Esophagus squamous epithelium (tissue), 5 donors: ENCODE measurements at regions not wholly inside any gene's neighbourhood (a gene's known extent, or its start where the extent isn't known, plus 50 kb on each side); places are given as distances from the start of the nearest gene placed in this dataset.

Experiments
- DNase-seq: peaks from one replicate; lab custom pipeline; 2025; lab: John Stamatoyannopoulos, UW
- H3K27ac ChIP-seq, 4 donors: fragments of 200-600 bp; sonication (generic); one replicate each; pipeline ENCODE4 v1.5.1; 2016 to 2019; ENCODE audit warnings: mild to moderate bottlenecking in 1 of 4
- H3K27me3 ChIP-seq, 4 donors: fragments of 200-600 bp; sonication (generic); 1 replicate in 3 of 4; 2 replicates in 1 of 4; pipeline versions ENCODE4 v1.5.1 to v1.6.0; 2017 to 2021; ENCODE audit warnings: antibody characterized with exemption in 1 of 4
- H3K36me3 ChIP-seq, 3 donors: fragments of 200-600 bp; sonication (generic); one replicate each; pipeline ENCODE4 v1.5.1; 2016 to 2019
- H3K4me1 ChIP-seq, 3 donors: fragments of 200-600 bp; sonication (generic); one replicate each; pipeline ENCODE4 v1.5.1; 2017 to 2019
- H3K4me3 ChIP-seq, 4 donors: fragments of 200-600 bp; sonication (generic); 1 replicate in 3 of 4; 2 replicates in 1 of 4; pipeline ENCODE4 v1.5.1; 2016 to 2019; ENCODE audit warnings: mild to moderate bottlenecking in 2 of 4, moderate library complexity in 1 of 4
- H3K9me3 ChIP-seq, 3 donors: fragments of 200-600 bp; sonication (generic); one replicate each; pipeline ENCODE4 v1.5.1; 2016 to 2019
- CTCF ChIP-seq, 6 experiments: fragments of 450-650 bp in 4 of 6; fragments of 200-600 bp in 2 of 6; sonication (generic) in 2 of 6; IDR thresholded peaks; one replicate each; pipeline ENCODE4 v1.5.1; 2016 to 2019; ENCODE audit warnings: antibody characterized with exemption in 6 of 6, mild to moderate bottlenecking in 4 of 6, moderate library complexity in 4 of 6
- POLR2A ChIP-seq, 4 donors: fragments of 450-650 bp; IDR thresholded peaks; one replicate each; pipeline ENCODE4 v1.6.1; 2017; ENCODE audit warnings: antibody characterized with exemption in 4 of 4, mild to moderate bottlenecking in 4 of 4, moderate library complexity in 3 of 4
- whole genome bisulfite sequencing, 2 donors: methylation state at CpG; one replicate each; pipeline ENCODE4 v1.1.5; 2018; 5-methylcytosine and 5-hydroxymethylcytosine counted together
- intact Hi-C: fragments of 100-400 bp; cut with DNase I; formaldehyde crosslinking; loops from one replicate; pipeline ENCODE4 v1.15.0; 2022
- donor health status: DM: yes; HTN: yes; CAD: no.

GRCh38 chr2:146764301-146764700 lies 1080.5 kb upstream of the ACVR2A start:
- no peak for DNase-seq
- Histone ChIP-seq H3K27me3 (no peaks in the 10 kb centered on the region), H3K27ac (no peak overlapping the region), H3K4me1 (no peaks in the 10 kb centered on the region), H3K4me3 (no peak overlapping the region), H3K9me3 (no peaks in the 10 kb centered on the region), H3K36me3 (no peaks in the 10 kb centered on the region)
- intact Hi-C loops = no loop called here
- no peak for TF ChIP-seq CTCF (IDR thresholded peaks at IDR 0.05)
- TF ChIP-seq POLR2A (IDR thresholded peaks at IDR 0.05) = no peak
- 62 to 76% methylated on average over 4 of the region's 4 CpGs for WGBS, 2 donors

GRCh38 chr2:146762786-146763185 lies 1082.0 kb upstream of the ACVR2A start:
- Histone ChIP-seq H3K36me3 (no peaks in the 10 kb centered on the region), H3K9me3 (no peaks in the 10 kb centered on the region), H3K4me3 (no peak overlapping the region), H3K4me1 (no peaks in the 10 kb centered on the region), H3K27ac (peak overlapping the region in 3 of 4 donors; percentile 35 to 62 (median 37)), H3K27me3 (no peaks in the 10 kb centered on the region)
- TF ChIP-seq CTCF (IDR thresholded peaks at IDR 0.05) (no peak), POLR2A (IDR thresholded peaks at IDR 0.05) (no peak)
- no peak for DNase-seq
- 42 to 54% methylated on average over 2 of the region's 2 CpGs for WGBS, 2 donors
- intact Hi-C loops = no loop called here

- Histone ChIP-seq H3K36me3 (no peaks in the 10 kb centered on the region), H3K4me1 (no peaks in the 10 kb centered on the region), H3K9me3 (no peaks in the 10 kb centered on the region), H3K4me3 (no peak overlapping the region), H3K27me3 (no peaks in the 10 kb centered on the region), H3K27ac (no peak overlapping the region)
- no peak for TF ChIP-seq POLR2A (IDR thresholded peaks at IDR 0.05)
- no peak for TF ChIP-seq CTCF (IDR thresholded peaks at IDR 0.05)
- no peak for DNase-seq
- 87 to 96% methylated on average over 4 of the region's 4 CpGs for WGBS, 2 donors
- intact Hi-C loops = no loop called here
Observed at GRCh38 chr2:146754606-146755005, 1090.2 kb upstream of the ACVR2A start.

- Histone ChIP-seq H3K4me3 (no peak overlapping the region), H3K36me3 (no peaks in the 10 kb centered on the region), H3K27me3 (no peaks in the 10 kb centered on the region), H3K4me1 (no peaks in the 10 kb centered on the region), H3K27ac (no peak overlapping the region), H3K9me3 (no peaks in the 10 kb centered on the region)
- TF ChIP-seq POLR2A (IDR thresholded peaks at IDR 0.05) (no peak), CTCF (IDR thresholded peaks at IDR 0.05) (no peak)
- 69 to 75% methylated on average over 3 of the region's 3 CpGs for WGBS, 2 donors
- intact Hi-C loops = no loop called here
- DNase-seq = no peak
Observed at GRCh38 chr2:146748046-146748445, 1096.8 kb upstream of the ACVR2A start.

GRCh38 chr2:146741260-146741659 lies 1103.6 kb upstream of the ACVR2A start:
- Histone ChIP-seq H3K9me3 (no peaks in the 10 kb centered on the region), H3K36me3 (no peaks in the 10 kb centered on the region), H3K4me3 (no peak overlapping the region), H3K27me3 (no peaks in the 10 kb centered on the region), H3K27ac (no peak overlapping the region), H3K4me1 (no peaks in the 10 kb centered on the region)
- DNase-seq = no peak
- TF ChIP-seq POLR2A (IDR thresholded peaks at IDR 0.05) (no peak), CTCF (IDR thresholded peaks at IDR 0.05) (no peak)
- intact Hi-C loops = no loop called here
- WGBS, 2 donors = 59 to 66% methylated on average over 4 of the region's 4 CpGs
